ENCODE measurements at regions not wholly inside any gene's neighbourhood (a gene's known extent, or its start where the extent isn't known, plus 50 kb on each side); places are given as distances from the start of the nearest gene placed in this dataset.
A peak's percentile ranks its signal among the peaks of the same experiment; 100 is the strongest.

GRCh38 chr1:8189931-8190483 lies 127.9 kb upstream of the SLC45A1 start (continued):
- TF ChIP-seq SNAPC2 (CRISPR knock-in tag; IDR thresholded peaks at IDR 0.05) (peak; percentile 97), STAG1 (CRISPR knock-in tag; IDR thresholded peaks at IDR 0.05) (peak; percentile 60), ELF4 (CRISPR knock-in tag; IDR thresholded peaks at IDR 0.05; ENCODE audit: borderline replicate concordance) (no peak), ZBTB34 (CRISPR knock-in tag; IDR thresholded peaks at IDR 0.05) (0 out of 2 replicates have a peak, but pooled peaks have one; percentile 67), HDAC1 (CRISPR knock-in tag; IDR thresholded peaks at IDR 0.05) (peak; percentile 98), TRAFD1 (CRISPR knock-in tag; IDR thresholded peaks at IDR 0.05; ENCODE audit: borderline replicate concordance) (no peak), CCAR2 (optimal IDR thresholded peaks at IDR 0.05; ENCODE audit: low read depth, low read length) (no peak), DNMT1 (CRISPR knock-in tag; IDR thresholded peaks at IDR 0.05) (no peak), HDAC6 (IDR thresholded peaks at IDR 0.05; ENCODE audit: low read depth, low read length) (no peak), TBX2 (CRISPR knock-in tag; IDR thresholded peaks at IDR 0.05; ENCODE audit: borderline replicate concordance) (peak; percentile 100), HINFP (CRISPR knock-in tag; IDR thresholded peaks at IDR 0.05; ENCODE audit: low read depth) (peak; percentile 78), ZNF44 (CRISPR knock-in tag; IDR thresholded peaks at IDR 0.05) (no peak), ZNF7 (CRISPR knock-in tag; IDR thresholded peaks at IDR 0.05) (no peak), JUNB (CRISPR knock-in tag; IDR thresholded peaks at IDR 0.05; ENCODE audit: borderline replicate concordance) (peak; percentile 87), ZSCAN9 (CRISPR knock-in tag; IDR thresholded peaks at IDR 0.05; ENCODE audit: borderline replicate concordance) (peak; percentile 93), YEATS2 (CRISPR knock-in tag; IDR thresholded peaks at IDR 0.05; ENCODE audit: borderline replicate concordance) (peak; percentile 74; the same call in 1 of the 2 replicates), SALL2 (CRISPR knock-in tag; IDR thresholded peaks at IDR 0.05) (peak; percentile 92), ZNF256 (CRISPR knock-in tag; conservative IDR thresholded peaks at IDR 0.05) (peak; percentile 56; the same call in 1 of the 2 replicates), ATF1 (CRISPR knock-in tag; IDR thresholded peaks at IDR 0.05) (peak; percentile 49; the same call in 1 of the 2 replicates), FUBP1 (CRISPR knock-in tag; IDR thresholded peaks at IDR 0.05; ENCODE audit: borderline replicate concordance) (no peak), AGO1 (IDR thresholded peaks at IDR 0.05; ENCODE audit: low read depth, low read length, poor library complexity, severe bottlenecking) (no peak), ZNF367 (CRISPR knock-in tag; IDR thresholded peaks at IDR 0.05; ENCODE audit: borderline replicate concordance) (no peak), ZNF850 (CRISPR knock-in tag; conservative IDR thresholded peaks at IDR 0.05) (no peak), DPF2 (CRISPR knock-in tag; IDR thresholded peaks at IDR 0.05; ENCODE audit: borderline replicate concordance, low read depth) (peak; percentile 93), THYN1 (CRISPR knock-in tag; IDR thresholded peaks at IDR 0.05; ENCODE audit: borderline replicate concordance, low read depth) (no peak)
